Omental fat pad (tissue), 3 donors: ENCODE measurements at regions not wholly inside any gene's neighbourhood (a gene's known extent, or its start where the extent isn't known, plus 50 kb on each side); places are given as distances from the start of the nearest gene placed in this dataset.

Source experiments
- ATAC-seq: fragments of 150-250 bp; one replicate; pipeline ENCODE4 v1.9.1; 2016; ENCODE audit warnings: mild to moderate bottlenecking, moderate library complexity; ENCODE audit not compliant: low FRiP score
- DNase-seq: peaks from one replicate; pipeline ENCODE4 v3.0.0-alpha.2; 2019; ENCODE audit warnings: low spot score
- TF ChIP-seq, protein P1 (sequence below), 3 donors: fragments of 450-650 bp; IDR thresholded peaks; one replicate each; pipeline ENCODE4 v1.5.1; 2016 to 2017; ENCODE audit warnings: antibody characterized with exemption in 3 of 3, mild to moderate bottlenecking in 3 of 3, moderate library complexity in 2 of 3

DNA sequence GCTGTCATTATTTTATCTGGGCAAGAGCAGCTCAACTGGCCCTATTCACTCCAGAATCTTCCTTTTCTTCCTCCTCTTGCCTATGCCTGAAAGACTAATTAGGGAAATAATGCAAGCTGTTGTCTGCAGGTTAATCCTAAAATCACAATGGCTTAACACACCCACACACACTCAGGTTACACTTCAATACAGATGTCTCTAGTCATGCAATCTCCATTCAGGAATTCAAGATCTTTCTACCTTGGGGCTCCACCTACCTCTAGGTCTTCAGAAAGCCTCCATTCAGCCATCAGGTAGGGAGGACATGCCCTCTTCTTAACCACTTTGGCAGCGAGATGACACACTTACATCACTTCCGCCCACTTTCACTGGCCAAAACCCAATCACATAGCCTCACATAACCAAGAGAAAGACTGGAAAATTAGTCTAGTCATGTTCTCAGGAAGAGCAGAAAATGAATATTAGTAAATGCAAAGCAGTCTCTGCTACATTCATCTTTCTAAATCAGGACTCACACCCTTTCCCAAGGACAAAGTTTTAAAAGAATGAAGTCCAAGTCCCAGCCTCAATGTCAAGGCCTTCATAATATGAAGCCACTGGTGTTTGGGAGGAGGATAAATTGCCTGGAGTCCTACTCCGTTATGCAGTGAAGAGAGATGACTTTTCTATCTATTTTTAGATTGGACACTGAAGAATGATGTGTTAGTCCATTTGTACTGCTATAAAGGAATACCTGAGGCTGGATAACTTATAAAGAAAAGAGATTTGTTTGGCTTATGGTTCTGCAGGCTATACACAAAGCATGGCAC, 428.1 kb downstream of the EFNA5 start:
- ATAC-seq, result no peak
- TF ChIP-seq, protein P1, sequence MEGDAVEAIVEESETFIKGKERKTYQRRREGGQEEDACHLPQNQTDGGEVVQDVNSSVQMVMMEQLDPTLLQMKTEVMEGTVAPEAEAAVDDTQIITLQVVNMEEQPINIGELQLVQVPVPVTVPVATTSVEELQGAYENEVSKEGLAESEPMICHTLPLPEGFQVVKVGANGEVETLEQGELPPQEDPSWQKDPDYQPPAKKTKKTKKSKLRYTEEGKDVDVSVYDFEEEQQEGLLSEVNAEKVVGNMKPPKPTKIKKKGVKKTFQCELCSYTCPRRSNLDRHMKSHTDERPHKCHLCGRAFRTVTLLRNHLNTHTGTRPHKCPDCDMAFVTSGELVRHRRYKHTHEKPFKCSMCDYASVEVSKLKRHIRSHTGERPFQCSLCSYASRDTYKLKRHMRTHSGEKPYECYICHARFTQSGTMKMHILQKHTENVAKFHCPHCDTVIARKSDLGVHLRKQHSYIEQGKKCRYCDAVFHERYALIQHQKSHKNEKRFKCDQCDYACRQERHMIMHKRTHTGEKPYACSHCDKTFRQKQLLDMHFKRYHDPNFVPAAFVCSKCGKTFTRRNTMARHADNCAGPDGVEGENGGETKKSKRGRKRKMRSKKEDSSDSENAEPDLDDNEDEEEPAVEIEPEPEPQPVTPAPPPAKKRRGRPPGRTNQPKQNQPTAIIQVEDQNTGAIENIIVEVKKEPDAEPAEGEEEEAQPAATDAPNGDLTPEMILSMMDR (IDR thresholded peaks at IDR 0.05), result no peak
- DNase-seq, result no peak

DNA sequence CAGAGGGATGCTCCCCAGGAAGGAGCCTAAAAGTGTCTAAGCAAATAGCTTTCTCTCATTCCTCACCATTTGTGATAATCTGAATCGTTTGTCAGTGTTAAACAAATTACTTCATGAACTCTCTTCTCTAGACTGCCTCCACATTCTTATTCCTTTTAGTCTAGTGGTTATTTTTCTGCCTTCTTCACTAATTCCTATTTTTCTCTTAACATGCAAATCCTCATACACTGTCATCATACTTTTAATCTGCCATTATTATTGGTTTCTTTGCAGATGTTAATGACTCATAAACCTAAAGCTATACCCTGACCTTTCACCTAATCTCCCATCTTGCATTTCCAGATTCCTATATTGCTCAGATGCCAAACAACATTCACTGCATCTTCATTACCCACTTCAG, 428.9 kb downstream of the EFNA5 start:
- no peak for ATAC-seq
- no peak for DNase-seq
- TF ChIP-seq, protein P1 (IDR thresholded peaks at IDR 0.05), result no peak

DNA sequence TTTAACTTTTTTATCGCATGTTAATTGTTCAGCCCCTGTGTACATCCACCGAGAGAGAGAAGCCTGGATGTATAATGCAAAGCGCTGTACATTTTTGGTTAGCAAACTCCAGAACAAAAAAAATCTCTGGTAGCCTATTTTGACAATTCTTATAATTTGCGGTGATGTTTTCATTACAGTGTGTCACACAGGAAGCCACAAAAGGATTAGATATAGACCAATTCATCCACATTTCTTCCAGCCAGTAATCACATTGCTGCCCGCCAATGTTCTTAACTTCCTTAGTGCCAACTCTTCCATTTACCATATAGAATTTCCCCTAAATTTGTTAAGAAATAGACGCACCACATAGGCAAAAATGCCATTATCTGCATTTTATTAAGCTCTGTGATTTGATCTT, 435.6 kb downstream of the EFNA5 start:
- ATAC-seq (no peak), DNase-seq (no peak)
- TF ChIP-seq, protein P1 (IDR thresholded peaks at IDR 0.05), result no peak

DNA sequence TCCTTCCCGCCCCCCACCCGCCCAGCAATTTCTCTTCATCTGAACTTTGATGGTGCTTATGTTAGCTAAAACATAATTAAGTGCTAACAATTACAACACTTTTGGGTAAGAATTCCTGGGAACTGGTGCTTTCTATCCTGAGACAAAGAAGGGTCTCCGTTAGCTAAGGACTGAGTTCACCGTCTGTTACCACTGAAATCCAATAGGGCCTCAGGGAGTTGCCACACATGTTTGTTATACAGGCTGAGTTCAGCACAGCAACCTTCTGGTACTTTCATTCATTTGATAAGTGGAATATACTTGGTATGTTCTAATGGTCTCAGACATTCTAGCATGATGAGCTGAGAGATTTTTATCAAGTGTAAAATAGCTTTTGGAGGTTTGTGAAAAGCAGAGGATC, 437.9 kb downstream of the EFNA5 start:
- TF ChIP-seq, protein P1 (IDR thresholded peaks at IDR 0.05), result no peak
- ATAC-seq (no peak), DNase-seq (no peak)

DNA sequence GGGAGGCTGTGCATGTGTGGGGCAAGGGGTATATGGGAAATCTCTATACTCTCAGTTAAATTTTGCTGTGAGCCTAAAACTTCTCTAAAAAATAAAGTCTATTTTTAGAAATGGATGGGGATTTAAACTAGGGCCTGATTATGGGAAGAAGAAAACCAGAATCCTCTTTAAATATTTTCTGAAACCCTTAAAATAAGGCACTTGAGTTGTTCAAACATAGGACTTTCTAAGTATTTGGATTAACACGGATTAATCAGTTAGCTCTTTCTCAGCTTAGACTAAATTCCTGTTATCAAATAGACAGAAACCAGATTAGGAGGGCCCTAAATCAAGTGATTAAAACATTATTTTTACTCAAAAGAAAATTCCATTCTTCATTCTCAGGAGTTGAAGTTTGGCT, 438.4 kb downstream of the EFNA5 start:
- TF ChIP-seq, protein P1 (IDR thresholded peaks at IDR 0.05), result no peak
- ATAC-seq (no peak), DNase-seq (no peak)

DNA sequence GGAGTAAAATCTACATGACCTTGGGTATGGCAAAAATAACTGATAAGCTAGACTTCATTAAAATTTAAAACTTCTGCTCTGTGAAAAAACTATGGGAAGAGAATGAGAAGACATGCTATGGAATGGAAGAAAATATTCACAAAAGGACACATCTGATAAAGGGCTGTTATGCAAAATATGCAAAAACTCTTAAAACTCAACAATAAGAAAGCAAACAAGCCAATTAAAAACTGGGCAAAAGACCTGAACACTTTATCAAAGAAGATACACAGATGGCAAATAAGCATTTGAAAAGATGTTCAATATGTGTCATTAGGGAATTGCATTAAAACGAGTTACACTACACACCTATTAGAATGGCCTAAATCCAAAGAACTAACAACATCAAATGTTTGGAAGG, 439.5 kb downstream of the EFNA5 start:
- ATAC-seq (no peak), DNase-seq (no peak)
- TF ChIP-seq, protein P1 (IDR thresholded peaks at IDR 0.05), result no peak

DNA sequence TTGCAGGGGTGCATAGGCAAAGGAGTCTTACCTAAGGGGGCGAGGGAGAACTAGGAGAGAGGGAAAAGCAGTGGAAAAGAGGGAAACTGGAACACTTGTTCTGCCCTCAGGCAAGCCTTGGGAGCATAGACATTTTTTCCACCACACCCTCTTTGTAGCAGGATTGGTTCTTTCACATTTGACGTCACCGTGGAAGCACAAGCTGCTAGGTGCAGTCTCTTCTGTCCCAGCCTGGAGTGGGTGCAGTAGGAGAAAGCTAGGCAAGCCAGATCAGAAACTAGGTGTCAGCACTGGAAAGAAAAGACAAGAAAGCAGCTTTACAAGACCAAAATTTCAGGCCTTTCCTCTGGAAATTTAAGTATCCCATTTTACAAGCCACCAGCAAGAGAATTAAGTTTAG, 440.4 kb downstream of the EFNA5 start:
- ATAC-seq (no peak), DNase-seq (no peak)
- TF ChIP-seq, protein P1 (IDR thresholded peaks at IDR 0.05), result no peak
